H1 (cell line): ENCODE measurements at regions not wholly inside any gene's neighbourhood (a gene's known extent, or its start where the extent isn't known, plus 50 kb on each side); places are given as distances from the start of the nearest gene placed in this dataset.

Experiments used
- KDM5A ChIP-seq: fragments of 200-600 bp; IDR thresholded peaks from 2 replicates; pipeline ENCODE4 v1.7.1; 2012; ENCODE audit warnings: mild to moderate bottlenecking, low read length, inconsistent platforms, mixed read lengths
- POLR2AphosphoS5 ChIP-seq: IDR thresholded peaks from 2 replicates; pipeline ENCODE4 v1.6.1; 2011; ENCODE audit warnings: low read depth, low read length

GRCh38 chr15:69916169-69916785 lies 181.4 kb downstream of the TLE3 start (continued):
- TF ChIP-seq KDM5A (no peak), POLR2AphosphoS5 (no peak)
